RPMI8226 (cell line): ENCODE measurements at regions not wholly inside any gene's neighbourhood (a gene's known extent, or its start where the extent isn't known, plus 50 kb on each side); places are given as distances from the start of the nearest gene placed in this dataset.
"Not testable (repeated sequence)": the region's sequence is repeated elsewhere in the genome, so short reads cannot be mapped to it uniquely, and the experiment has no call there.

Experiments used
- DNase-seq: peaks from one replicate; pipeline ENCODE4 v3.0.0-alpha.2; 2015

GRCh38 chr1:172717722-172718465 lies 59.0 kb downstream of the FASLG start:
- no peak for DNase-seq

- DNase-seq = no peak
Measured at GRCh38 chr1:172719066-172719627, 60.2 kb downstream of the FASLG start.

- DNase-seq = peak; percentile 51
Measured at GRCh38 chr1:172719694-172720138, 60.8 kb downstream of the FASLG start.

GRCh38 chr1:172720339-172720738 lies 61.4 kb downstream of the FASLG start:
- DNase-seq = no peak

- DNase-seq = no peak
Measured at GRCh38 chr1:172723251-172723650, 64.3 kb downstream of the FASLG start.

GRCh38 chr1:172724232-172724631 lies 65.3 kb downstream of the FASLG start:
- no peak for DNase-seq

GRCh38 chr1:172724765-172725613 lies 66.1 kb downstream of the FASLG start:
- peak; percentile 67 for DNase-seq

GRCh38 chr1:172726740-172727139 lies 67.8 kb downstream of the FASLG start:
- peak; percentile 15 for DNase-seq

- DNase-seq = no peak
Measured at GRCh38 chr1:172727275-172727857, 68.5 kb downstream of the FASLG start.

- peak; percentile 63 for DNase-seq
Measured at GRCh38 chr1:172727956-172728603, 69.2 kb downstream of the FASLG start.

GRCh38 chr1:172728705-172729104 lies 69.8 kb downstream of the FASLG start:
- not testable (repeated sequence) for DNase-seq

GRCh38 chr1:172732427-172732826 lies 73.5 kb downstream of the FASLG start:
- DNase-seq = no peak

GRCh38 chr1:172733815-172734214 lies 74.9 kb downstream of the FASLG start:
- no peak for DNase-seq

- DNase-seq = no peak
Measured at GRCh38 chr1:172738389-172738788, 79.5 kb downstream of the FASLG start.

- DNase-seq = peak; percentile 48
Measured at GRCh38 chr1:172742599-172743500, 83.9 kb downstream of the FASLG start.

GRCh38 chr1:172745014-172745413 lies 86.1 kb downstream of the FASLG start:
- peak; percentile 76 for DNase-seq

- DNase-seq = peak; percentile 92
Measured at GRCh38 chr1:172746091-172746949, 87.4 kb downstream of the FASLG start.

GRCh38 chr1:172748201-172748600 lies 89.3 kb downstream of the FASLG start:
- DNase-seq = no peak

GRCh38 chr1:172751683-172752082 lies 92.8 kb downstream of the FASLG start:
- no peak for DNase-seq

GRCh38 chr1:172753964-172754363 lies 95.1 kb downstream of the FASLG start:
- DNase-seq = no peak

GRCh38 chr1:172754609-172755008 lies 95.7 kb downstream of the FASLG start:
- no peak for DNase-seq
